NCI-H2227 (cell line): ENCODE measurements at regions not wholly inside any gene's neighbourhood (a gene's known extent, or its start where the extent isn't known, plus 50 kb on each side); places are given as distances from the start of the nearest gene placed in this dataset.
"Not testable (repeated sequence)": the region's sequence is repeated elsewhere in the genome, so short reads cannot be mapped to it uniquely, and the experiment has no call there.

Experiments
- DNase-seq: peaks from one replicate; lab custom pipeline; 2025; ENCODE audit not compliant: unreplicated experiment; lab: John Stamatoyannopoulos, UW

DNA sequence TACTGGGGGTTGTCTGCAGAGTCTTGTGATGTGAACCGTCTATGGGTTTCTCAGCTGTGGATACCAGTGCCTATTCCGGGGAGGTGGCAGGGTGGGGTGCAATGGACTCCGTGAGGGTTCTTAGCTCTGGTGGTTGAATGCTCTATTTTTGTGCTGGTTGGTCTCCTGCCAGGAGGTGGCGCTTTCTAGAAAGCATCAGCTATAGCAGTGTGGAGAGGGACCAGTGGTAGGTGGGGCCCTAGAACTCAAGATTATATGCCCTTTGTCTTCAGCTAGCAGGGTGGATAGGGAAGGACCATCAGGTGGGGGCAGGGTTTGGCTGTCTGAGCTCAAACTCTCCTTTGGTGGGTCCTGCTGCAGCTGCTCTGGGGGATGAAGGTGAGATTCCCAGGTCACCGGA, 127.3 kb upstream of the PLD5 start:
- DNase-seq, result peak; percentile 10

DNA sequence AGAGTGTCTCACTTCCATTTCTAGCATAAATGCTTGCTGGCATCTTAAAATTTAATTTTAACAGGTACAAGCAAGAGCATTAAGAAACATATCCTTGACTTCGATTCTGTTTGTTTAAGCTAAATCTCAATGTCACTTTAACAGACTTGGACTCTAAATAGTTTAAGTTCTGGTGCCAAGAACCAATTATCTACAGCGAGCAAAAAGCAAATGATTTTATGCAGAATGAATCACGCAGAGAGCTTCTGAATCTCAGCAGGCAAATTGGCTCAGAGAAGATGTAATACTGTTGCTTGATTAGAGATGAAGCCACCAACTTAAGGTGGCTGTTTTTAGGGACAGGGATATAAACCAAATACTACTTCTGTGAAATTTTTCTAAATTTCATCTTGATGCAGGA, 117.0 kb upstream of the PLD5 start:
- DNase-seq, result no peak

DNA sequence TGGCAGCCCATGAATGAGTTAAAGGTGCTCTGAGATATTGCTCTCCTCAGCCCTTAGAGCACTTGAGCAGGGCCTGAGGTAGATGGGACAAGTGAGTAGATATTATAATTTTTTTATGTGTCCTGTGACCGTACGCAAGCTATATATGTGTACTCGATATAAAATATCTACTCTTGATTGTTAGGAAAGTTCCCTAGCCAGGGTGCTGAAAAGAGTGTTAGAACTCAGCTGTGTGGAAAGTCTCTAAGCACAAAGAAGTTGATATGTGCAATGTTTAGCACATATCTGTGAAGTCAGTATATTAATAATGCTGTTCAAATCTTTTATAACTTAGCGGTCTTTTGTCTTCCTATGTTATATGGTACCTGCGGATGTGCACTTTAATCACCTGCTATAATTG, 114.6 kb upstream of the PLD5 start:
- DNase-seq, result no peak

DNA sequence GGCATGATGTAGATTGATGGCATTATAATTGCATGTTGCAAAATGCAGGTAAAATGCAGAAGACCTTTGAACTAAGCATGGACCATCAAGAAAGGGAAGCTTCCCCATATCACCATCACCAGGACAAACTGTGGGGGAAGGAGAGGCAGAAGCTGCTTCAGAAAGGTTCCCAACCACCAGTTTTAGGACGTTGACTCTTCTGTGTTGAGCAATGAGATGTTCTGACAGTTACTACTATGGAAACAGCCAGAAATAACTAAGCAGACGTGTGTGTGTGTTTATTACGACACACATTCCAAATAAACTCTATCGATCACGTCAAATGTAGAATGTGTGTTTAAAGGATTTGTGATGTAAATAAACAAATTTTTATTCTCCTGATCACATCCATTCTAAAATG, 110.2 kb upstream of the PLD5 start:
- DNase-seq, result no peak

DNA sequence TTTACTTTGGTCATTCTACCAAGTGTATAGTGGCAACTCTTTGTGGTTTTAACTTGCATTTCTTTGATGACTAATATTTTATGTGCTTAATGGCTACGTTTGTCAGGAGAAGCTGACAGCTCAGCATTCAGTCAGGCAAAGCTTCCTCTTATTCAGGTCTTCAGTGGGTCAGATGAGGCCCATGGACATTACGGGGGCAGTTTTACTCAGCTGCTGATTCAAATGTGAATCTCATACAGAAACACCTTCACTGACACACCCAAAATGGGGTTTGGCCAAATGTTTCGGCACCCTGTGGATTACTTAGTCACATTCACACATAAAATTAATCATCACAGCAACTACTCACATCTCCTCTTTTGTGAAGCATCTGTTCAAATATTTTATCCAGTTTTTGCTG, 104.9 kb upstream of the PLD5 start:
- DNase-seq, result no peak

DNA sequence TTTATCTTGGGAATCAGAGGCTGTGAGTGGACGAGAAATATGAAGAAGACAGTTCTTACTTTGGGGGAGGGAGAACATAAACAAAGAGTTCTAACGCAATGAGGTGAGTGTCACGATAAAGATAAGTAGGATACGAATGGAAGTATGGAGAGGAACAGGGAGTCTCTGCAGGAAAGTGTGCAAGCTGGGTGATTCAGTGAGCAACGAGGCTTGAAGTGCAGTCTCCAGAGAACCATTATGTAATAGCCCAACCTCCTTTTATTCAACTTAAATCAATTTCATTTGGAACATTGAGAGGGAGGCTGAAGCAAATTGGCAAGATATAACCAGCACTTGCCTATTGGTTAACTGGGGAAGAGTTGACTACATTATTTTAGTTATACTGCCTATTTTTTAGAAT, 99.3 kb upstream of the PLD5 start:
- DNase-seq, result no peak

DNA sequence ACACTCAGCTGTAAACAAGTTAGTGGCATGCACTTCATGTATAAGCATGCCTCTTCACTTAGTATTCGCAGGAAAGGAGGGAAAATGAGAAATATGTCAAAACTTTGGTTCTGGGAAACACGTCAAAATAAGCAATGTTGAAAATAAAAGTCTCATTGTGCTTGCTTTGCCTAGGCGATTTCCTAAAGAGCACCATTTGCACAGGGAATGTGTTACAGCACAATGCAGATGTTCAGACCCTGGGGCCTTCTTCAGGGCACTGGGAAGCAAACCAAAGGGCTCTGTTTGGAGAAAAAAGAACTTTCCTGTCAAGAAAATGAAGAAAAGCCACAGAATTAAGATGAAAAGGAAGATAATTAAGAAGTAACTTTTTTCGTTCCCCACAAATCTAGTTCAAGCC, 98.6 kb upstream of the PLD5 start:
- DNase-seq, result no peak

DNA sequence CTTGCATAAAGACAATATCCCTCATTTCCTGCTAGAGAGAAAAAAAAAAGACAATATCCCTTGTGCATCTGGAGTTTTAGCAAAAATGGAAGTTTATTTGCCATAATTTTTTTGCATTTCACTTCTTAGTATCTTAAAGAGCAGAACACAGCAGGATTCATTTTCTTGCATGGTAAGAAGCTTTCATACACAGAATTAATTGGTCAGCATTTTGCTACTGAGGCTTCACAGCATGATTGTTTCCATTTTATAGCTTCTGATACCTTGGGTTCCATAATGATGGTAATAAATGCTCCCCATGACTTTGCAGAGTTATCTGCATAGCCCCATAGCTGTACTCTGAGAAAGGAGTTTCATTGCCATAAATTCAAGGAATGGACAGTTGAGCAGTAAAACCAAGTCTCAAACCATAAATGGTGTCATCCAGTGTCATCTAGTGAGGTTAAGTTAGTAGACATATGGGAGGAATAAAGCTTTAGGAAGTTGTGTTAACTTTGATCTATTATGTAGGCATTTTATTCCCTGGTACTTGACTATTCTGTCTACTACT, 88.8 kb upstream of the PLD5 start:
- DNase-seq, result no peak

DNA sequence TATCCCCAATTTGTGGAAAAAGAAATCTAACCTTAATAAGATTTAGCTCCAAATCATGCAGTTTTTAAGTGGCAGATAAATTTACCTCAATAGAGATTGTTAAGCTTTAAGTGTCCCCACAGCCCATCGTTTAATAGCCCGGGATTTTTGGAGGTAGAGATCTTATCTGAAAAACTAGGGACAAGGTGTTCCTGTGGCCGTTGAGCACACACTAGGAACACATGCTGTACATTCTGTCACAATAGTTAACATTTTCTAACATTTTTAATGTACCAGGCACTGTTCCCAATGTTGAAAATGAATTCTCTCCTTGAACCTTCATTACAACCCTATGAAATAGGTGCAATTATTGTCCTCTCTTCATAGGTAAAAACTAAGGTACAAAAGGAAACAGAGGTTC, 85.7 kb upstream of the PLD5 start:
- DNase-seq, result no peak

DNA sequence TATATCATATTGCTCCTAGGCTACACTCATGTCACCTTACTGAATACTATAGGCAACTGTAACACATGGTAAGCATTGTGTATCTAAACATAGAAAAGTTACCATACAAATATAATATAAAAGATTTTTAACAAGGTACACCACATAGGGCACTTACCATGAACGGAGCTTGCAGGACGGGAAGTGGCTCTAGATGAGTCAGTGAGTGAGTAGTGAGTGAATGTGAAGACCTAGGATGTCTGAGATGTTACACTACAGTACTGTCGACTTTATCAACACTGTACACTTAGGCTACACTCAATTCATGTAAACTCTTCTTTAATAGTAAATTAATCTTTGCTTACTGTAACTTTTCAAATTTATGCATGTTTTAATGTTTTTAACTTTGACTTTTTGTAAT, 81.0 kb upstream of the PLD5 start:
- DNase-seq, result no peak

DNA sequence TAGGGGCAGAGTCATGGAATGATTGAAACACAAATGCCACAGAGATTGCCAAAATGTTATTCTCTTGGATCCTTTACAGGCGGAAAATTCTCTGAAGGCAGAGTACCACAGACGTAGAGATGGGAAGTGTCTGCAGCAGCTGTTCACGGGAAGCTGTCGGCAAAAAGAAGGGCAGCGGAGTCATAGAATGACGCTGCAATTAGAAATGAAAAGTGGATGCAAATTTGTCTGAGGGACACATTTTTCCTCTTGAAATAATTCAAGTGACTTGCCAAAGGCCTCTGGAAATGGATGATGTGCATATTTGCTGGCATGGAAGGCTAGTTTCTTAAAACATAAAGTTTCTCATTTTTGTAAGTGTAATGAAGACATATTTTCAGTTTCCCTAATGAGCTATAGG, 77.5 kb upstream of the PLD5 start:
- DNase-seq, result no peak

DNA sequence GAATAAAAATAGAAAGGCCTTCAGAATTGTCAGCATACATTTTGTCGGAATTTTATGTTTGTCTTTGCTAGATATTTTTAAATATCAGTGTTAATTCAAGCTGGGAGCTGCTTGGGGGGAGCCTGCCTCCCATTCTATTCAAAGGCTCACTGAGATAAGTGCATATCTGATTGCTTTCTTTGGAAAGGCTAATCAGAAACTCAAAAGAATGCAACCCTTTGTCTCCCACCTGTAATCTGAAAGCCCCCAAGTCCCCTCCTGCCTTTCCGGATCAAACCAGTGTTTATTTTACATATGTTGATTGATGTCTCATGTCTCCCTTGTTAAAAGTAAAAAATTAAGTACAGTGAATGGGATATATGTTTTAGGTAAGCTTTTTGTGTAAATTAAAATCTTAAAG, 69.3 kb upstream of the PLD5 start:
- DNase-seq, result not testable (repeated sequence)

DNA sequence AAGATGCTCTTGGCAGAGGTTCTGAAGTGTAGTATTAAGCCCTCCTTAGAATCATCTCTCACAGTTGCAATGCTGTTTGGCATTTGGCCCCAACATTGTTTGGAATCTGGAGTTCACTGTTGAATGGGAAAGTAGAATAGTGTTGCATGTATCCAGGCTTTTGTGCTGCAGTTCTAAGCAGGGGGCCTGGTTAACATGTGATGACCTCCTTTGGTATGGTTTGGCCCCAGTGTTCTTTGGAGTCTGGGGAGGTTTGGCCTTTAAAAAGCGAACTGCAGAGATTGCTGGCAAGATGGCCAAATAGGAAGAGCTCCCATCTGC, 61.8 kb upstream of the PLD5 start:
- DNase-seq, result no peak

DNA sequence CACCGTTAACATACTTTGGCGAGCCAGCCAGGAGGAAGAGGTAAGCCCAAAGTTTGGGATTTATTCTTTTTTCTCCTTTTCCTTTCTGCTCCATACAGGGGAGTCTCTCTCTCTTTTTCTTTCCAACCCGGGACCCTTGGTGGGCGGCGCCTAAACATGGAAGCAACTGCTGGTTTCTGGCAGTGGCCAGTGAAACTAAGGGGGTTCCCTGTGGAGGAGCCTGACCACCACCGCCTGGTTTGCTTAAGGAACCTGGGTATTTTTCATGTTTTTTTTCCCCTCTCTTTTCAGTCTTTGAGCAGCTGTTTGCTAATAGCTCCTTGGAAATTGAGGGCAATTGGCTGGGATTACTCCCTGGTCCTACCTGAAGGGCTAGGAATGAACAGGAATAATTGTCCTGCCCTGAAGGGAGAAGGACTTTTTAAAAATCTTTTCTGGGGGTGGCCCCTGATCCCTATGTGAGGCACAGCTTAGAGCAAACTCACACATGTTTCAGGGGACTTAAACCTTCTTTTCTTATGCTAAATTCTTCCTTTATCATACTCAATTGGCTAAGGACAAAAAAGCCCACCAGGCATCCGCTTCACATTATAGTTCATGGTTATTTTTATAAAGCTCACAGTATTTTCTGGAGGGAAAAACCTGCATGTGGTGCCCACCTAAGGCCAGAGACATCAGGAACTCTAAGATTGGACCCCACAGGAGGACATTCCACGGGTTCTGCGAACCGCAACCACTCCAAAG, 61.3 kb upstream of the PLD5 start:
- no peak for DNase-seq

DNA sequence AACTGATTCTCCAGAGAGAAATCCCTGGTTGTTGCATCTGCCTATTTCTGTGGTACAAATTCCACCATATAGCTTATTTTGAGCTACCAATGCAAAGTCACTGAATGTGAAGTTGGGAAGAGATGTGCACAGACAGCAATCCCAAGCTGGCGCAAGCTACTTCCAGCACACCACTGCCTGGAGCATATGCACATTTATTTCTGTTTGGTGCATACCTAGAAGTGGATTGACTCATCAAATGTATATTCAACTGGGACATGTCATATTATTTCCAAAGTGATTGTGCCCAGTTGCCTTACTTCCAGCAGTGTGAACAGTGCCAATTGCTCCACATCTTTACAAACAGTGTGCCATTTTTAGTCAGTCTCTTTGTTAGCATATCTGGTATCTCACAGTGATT, 58.2 kb upstream of the PLD5 start:
- DNase-seq, result no peak

DNA sequence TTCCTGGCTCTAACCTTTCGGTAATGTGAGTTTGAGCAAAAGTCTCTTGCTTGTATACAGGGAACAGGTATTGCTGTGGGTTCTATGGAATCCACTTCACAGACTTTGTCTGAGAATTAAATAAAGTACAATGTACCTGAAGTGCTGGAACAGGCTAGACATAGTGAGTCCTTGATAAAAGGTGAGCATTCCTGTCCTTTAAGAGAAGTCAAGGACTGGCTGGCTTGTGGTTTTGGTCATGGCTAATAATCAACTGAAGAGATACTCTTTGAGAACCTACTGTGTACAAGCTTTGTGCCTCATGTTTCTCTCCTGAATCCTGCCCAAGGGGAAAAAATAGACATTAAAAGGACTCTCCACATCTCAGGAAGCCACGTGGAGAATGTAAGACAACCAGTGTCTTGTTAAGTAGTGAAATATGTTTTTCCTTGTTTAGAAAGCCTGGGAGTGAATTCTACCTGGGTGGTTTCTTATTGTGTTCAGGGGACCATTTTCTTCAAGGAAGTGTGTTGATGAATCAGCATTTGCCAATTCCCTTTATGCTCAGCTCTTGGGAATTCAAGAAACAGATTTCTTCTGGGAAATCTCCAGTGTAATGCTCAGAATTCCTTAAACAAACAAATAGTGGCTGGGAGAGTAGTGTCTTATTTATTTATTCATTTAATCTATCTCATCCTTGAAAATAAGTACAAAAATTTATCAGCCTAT, 55.2 kb upstream of the PLD5 start:
- DNase-seq, result no peak
